Immature natural killer cell (primary cell): ENCODE measurements at regions not wholly inside any gene's neighbourhood (a gene's known extent, or its start where the extent isn't known, plus 50 kb on each side); places are given as distances from the start of the nearest gene placed in this dataset.
"Not testable (repeated sequence)": the region's sequence is repeated elsewhere in the genome, so short reads cannot be mapped to it uniquely, and the experiment has no call there.

ENCODE experiments used
- DNase-seq, 3 donors: peaks; one replicate each; pipeline ENCODE4 v3.0.0; 2022; ENCODE audit warnings: mixed read lengths in 1 of 3
- H3K27ac Mint-ChIP-seq, 6 donors: one replicate each; pipeline ENCODE4 v1.8.0; 2020; ENCODE audit warnings: mixed read lengths in 6 of 6, mild to moderate bottlenecking in 5 of 6, inconsistent platforms in 4 of 6, moderate library complexity in 3 of 6
- H3K27me3 Mint-ChIP-seq, 3 donors: one replicate each; pipeline ENCODE4 v1.8.0; 2020 to 2021; ENCODE audit warnings: low read depth in 3 of 3, mild to moderate bottlenecking in 3 of 3, mixed read lengths in 3 of 3, moderate library complexity in 3 of 3, inconsistent platforms in 1 of 3
- H3K36me3 Mint-ChIP-seq, 3 donors: one replicate each; pipeline ENCODE4 v1.8.0; 2020; ENCODE audit warnings: mixed read lengths in 3 of 3, inconsistent platforms in 2 of 3, mild to moderate bottlenecking in 2 of 3
- H3K4me1 Mint-ChIP-seq, 2 donors: one replicate each; pipeline ENCODE4 v1.8.0; 2020; ENCODE audit warnings: inconsistent platforms in 2 of 2, mild to moderate bottlenecking in 2 of 2, mixed read lengths in 2 of 2, moderate library complexity in 1 of 2
- H3K4me3 Mint-ChIP-seq, 5 donors: one replicate each; pipeline ENCODE4 v1.8.0; 2020; ENCODE audit warnings: mild to moderate bottlenecking in 5 of 5, mixed read lengths in 5 of 5, inconsistent platforms in 3 of 5, moderate library complexity in 3 of 5
- H3K9me3 Mint-ChIP-seq, 6 donors: one replicate each; pipeline ENCODE4 v1.8.0; 2020; ENCODE audit warnings: mild to moderate bottlenecking in 6 of 6, mixed read lengths in 6 of 6, inconsistent platforms in 4 of 6, moderate library complexity in 3 of 6

DNA sequence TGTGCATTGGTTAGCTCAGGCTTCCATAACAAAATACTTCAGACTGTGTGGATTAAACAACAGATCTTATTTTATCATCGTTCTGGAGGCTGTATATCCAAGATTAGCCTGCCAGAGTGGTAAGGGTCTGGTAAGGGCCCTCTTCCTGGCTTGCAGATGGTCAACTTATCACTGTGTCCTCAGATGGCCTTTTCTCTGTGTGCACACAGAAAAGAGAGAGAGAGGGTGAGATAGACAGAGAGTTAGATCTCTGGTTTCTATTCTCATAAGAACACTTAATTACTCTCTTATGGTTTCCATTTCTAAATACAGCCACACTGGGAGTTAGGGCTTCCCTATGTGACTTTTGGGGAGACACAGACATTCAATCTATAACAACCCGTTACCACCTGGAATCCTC lies 1003.5 kb downstream of the TSN start:
- peaks cover 8 to 44% (median 16%) of the 10 kb centered on the region in 6 donors for H3K9me3 Mint-ChIP-seq
- no peak overlapping the region for H3K4me3 Mint-ChIP-seq
- no peak overlapping the region for H3K27ac Mint-ChIP-seq
- peaks cover 0 to 2% (median 0%) of the 10 kb centered on the region in 3 donors for H3K27me3 Mint-ChIP-seq
- H3K4me1 Mint-ChIP-seq: peaks cover 0 to 9% of the 10 kb centered on the region in 2 donors
- no peak for DNase-seq
- peaks cover 0 to 5% (median 0%) of the 10 kb centered on the region in 3 donors for H3K36me3 Mint-ChIP-seq

DNA sequence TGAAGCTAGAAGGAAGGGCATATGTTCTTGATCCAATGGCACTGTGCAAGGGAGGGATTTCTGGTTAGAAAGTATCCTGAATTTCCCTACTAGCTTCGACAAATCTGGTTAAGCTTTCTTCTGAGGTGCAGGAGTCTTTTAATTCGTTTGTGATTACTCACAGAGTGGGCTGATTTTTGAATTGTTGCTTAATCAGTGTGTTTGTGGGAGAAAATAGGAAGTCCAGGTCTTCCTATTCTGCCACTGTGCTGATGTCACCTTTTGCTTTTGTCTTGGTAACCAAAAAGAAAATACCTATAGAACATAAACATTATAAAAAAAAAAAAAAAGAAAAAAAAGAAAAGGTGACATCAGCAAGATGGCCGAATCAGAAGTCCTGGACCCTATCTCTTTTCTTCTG lies 1008.6 kb downstream of the TSN start:
- Mint-ChIP-seq H3K4me3 (no peak overlapping the region), H3K27ac (no peak overlapping the region), H3K27me3 (peaks cover 0 to 2% (median 0%) of the 10 kb centered on the region in 3 donors), H3K36me3 (peaks cover 0 to 9% (median 0%) of the 10 kb centered on the region in 3 donors), H3K9me3 (peaks cover 21 to 45% (median 27%) of the 10 kb centered on the region in 6 donors), H3K4me1 (no peaks in the 10 kb centered on the region)
- no peak for DNase-seq

DNA sequence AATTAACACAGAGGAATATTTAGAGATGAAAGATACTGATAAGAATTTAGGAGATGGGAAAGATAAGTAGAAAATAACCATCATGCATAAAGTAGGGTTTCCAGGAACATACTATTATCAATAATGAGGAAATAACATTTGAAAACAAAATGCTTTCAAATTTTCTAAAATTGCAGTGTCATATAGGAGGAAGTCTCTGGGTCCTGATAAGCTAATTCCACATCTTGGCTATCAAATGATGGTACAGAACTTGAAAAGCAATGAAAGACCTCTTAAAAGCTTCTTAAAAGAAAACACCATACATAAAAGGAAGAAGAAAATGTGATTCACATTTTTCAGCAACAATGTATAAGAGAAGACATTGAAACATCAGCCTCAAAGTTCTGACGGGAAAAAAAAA lies 1024.8 kb downstream of the TSN start:
- H3K27me3 Mint-ChIP-seq: no peaks in the 10 kb centered on the region
- H3K27ac Mint-ChIP-seq: no peak overlapping the region
- no peak overlapping the region for H3K4me3 Mint-ChIP-seq
- peaks cover 0 to 4% (median 0%) of the 10 kb centered on the region in 3 donors for H3K36me3 Mint-ChIP-seq
- H3K4me1 Mint-ChIP-seq: no peaks in the 10 kb centered on the region
- no peak for DNase-seq
- peaks cover 6 to 32% (median 20%) of the 10 kb centered on the region in 6 donors for H3K9me3 Mint-ChIP-seq

DNA sequence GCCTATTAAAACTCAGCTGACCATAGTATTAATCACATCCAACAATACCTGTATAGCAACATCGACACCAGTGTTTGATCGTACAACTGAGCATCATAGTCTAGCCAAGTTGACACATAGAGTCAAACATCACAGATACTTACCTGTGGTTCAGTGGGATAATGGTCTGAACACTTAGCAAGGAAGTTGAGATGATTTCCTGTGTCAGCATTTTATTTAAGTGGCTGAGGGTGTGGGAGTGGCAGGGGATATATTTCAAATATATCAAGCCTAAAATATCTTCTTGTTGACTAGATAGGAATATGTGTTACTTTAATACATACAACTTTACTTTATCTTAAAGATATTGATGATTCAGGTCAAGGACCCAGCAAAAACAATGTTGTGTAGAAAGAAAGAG lies 1038.6 kb downstream of the TSN start:
- Mint-ChIP-seq H3K4me1 (no peaks in the 10 kb centered on the region), H3K27ac (no peak overlapping the region), H3K36me3 (no peaks in the 10 kb centered on the region), H3K27me3 (peaks cover 0 to 2% (median 0%) of the 10 kb centered on the region in 3 donors), H3K4me3 (no peak overlapping the region), H3K9me3 (peaks cover 0 to 59% (median 15%) of the 10 kb centered on the region in 6 donors)
- no peak for DNase-seq

DNA sequence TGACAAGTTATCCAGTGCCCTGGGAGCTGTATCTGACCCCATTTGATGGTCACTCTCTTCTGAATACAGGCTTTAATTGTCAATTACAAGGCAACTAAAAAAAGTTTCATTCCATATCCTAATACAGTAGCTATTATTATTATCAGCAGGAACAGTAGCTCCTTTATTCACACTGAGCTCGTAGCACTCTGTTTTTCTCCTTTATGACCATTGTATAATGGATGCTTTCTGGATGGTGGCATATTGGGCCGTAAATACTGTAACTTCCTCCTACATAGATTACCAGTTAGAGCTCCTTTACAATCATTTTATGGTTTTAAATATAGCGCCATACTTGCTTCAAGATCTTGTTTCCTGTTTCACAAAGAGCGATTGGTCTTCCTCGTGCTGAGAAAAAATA lies 1040.3 kb downstream of the TSN start:
- peaks cover 3 to 52% (median 17%) of the 10 kb centered on the region in 6 donors for H3K9me3 Mint-ChIP-seq
- no peak overlapping the region for H3K4me3 Mint-ChIP-seq
- DNase-seq: no peak
- no peaks in the 10 kb centered on the region for H3K27me3 Mint-ChIP-seq
- H3K4me1 Mint-ChIP-seq: no peaks in the 10 kb centered on the region
- no peak overlapping the region for H3K27ac Mint-ChIP-seq
- no peaks in the 10 kb centered on the region for H3K36me3 Mint-ChIP-seq

DNA sequence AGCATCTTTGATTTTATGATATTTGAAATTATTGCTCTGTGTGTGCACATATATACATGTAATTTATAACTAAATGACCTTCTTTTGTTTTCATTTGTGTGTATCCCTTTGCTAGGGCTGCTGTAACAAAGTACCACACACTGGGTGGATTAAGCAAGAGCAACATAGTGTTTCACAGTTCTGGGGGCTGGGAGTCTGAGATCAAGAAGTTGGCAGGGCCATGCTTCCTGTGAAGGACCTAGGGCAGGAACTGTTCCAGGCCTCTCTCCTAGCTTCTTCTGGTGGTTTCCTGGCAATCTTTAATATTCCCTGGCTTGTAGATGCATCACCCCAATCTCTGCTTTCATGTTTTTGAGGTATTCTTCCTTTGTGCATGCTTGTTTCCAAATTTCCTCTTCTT lies 1043.9 kb downstream of the TSN start:
- Mint-ChIP-seq H3K4me1 (no peaks in the 10 kb centered on the region), H3K4me3 (no peak overlapping the region), H3K36me3 (peaks cover 0 to 3% (median 0%) of the 10 kb centered on the region in 3 donors), H3K27ac (no peak overlapping the region), H3K9me3 (peaks cover 8 to 54% (median 23%) of the 10 kb centered on the region in 6 donors), H3K27me3 (no peaks in the 10 kb centered on the region)
- DNase-seq: no peak

DNA sequence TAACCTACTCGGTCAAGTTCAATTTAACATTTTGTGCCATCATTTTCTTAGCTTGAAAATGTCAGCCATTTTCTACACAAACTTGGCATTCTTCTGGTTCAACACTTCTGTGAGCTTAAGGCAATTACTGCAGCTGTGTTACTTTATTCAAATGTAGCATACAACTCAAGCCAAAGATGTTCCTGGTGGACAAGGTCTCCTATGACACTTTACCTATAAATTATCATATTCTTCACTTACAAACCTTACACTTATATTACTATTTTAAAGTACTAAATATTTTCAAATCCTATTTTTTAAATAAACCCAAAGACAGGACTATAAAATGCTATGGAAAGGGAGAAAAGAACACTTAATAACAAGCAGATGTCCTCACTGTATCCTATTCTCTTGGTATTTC lies 1045.3 kb downstream of the TSN start:
- H3K9me3 Mint-ChIP-seq: peaks cover 8 to 51% (median 17%) of the 10 kb centered on the region in 6 donors
- peaks cover 0 to 3% (median 0%) of the 10 kb centered on the region in 3 donors for H3K36me3 Mint-ChIP-seq
- H3K27me3 Mint-ChIP-seq: no peaks in the 10 kb centered on the region

DNA sequence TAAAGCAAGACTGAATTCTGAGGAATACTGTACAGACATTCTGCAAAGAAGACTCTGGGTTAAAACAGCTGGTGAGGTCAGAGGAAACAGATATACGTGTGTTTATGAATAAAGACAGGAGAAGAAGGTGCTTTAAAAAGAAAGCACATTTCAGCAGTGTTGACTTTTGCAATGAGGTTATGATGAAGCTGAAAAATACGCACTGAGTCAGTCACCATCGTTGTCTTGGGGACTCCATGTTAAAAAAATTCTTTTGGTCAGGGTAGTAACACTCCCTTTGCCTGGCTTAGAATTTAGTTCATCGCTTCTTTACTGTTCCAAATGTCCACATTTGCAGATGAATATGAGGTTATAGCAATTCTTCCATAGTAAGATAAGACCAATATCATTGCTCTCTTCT lies 1049.0 kb downstream of the TSN start:
- peaks cover 0 to 3% (median 0%) of the 10 kb centered on the region in 3 donors for H3K36me3 Mint-ChIP-seq
- no peaks in the 10 kb centered on the region for H3K27me3 Mint-ChIP-seq
- peaks cover 10 to 53% (median 21%) of the 10 kb centered on the region in 6 donors for H3K9me3 Mint-ChIP-seq
- H3K4me1 Mint-ChIP-seq: no peaks in the 10 kb centered on the region
- H3K27ac Mint-ChIP-seq: no peak overlapping the region
- H3K4me3 Mint-ChIP-seq: no peak overlapping the region
- no peak for DNase-seq

More for the DNA sequence above, 1045.3 kb downstream of the TSN start:
- DNase-seq: no peak
- no peak overlapping the region for H3K27ac Mint-ChIP-seq
- no peak overlapping the region for H3K4me3 Mint-ChIP-seq
- H3K4me1 Mint-ChIP-seq: no peaks in the 10 kb centered on the region

DNA sequence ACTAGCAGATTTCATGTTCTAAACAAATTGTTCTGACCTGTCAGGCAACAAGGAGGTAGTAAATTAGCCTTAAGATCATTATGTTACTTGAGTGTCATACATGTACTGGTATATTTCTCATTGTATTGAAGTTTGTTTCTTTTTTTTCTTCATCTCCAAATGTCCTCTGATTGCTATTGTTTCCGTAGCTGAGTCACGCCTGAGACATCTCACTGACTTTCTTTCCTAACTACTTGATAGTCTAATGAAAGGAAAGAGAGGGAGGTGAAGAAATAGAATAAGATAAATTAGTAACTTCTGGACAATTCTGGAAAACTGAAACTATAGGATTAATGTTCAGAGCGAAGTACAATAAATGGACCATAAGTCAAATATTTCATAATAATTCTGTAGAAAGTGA lies 1049.9 kb downstream of the TSN start:
- no peak for DNase-seq
- no peaks in the 10 kb centered on the region for H3K27me3 Mint-ChIP-seq
- H3K4me3 Mint-ChIP-seq: no peak overlapping the region
- peaks cover 0 to 3% (median 0%) of the 10 kb centered on the region in 3 donors for H3K36me3 Mint-ChIP-seq
- peaks cover 7 to 57% (median 22%) of the 10 kb centered on the region in 6 donors for H3K9me3 Mint-ChIP-seq
- H3K4me1 Mint-ChIP-seq: no peaks in the 10 kb centered on the region
- no peak overlapping the region for H3K27ac Mint-ChIP-seq

DNA sequence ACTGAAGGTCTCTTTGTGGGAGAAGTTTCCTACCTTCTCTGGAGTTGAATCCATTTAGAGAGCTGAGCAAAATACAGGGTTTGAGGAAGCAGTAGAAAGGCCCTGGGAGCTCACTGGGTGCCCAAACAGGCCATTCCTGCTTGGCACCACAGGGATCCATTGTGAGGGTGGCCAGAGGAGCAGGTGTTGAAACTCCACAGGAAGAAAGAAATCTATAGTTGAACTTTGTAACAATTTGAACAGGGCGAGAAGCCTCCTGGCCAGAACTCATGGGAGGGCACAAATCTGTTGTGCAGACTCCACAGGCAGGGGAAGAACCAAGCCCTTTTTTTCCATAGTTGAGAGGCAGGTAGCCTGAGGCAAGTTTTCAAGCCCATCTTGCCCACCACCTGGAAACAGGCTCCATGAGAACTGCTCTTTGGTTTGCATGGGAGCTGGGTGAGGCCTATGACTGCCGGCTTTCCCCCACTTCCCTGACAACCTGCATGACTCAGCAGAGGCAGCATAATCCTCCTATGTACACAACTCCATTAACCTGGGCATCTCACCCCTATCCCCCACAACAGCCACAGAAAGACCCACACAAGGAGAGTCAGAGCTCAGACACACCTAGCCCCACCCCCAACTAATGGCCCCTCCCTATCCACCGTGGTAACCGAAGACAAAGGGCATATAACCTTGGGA lies 1053.0 kb downstream of the TSN start:
- H3K27ac Mint-ChIP-seq: no peak overlapping the region
- no peaks in the 10 kb centered on the region for H3K27me3 Mint-ChIP-seq
- no peak overlapping the region for H3K4me3 Mint-ChIP-seq
- DNase-seq: no peak
- H3K36me3 Mint-ChIP-seq: peaks cover 0 to 4% (median 0%) of the 10 kb centered on the region in 3 donors
- no peaks in the 10 kb centered on the region for H3K4me1 Mint-ChIP-seq
- H3K9me3 Mint-ChIP-seq: peaks cover 8 to 60% (median 30%) of the 10 kb centered on the region in 6 donors

DNA sequence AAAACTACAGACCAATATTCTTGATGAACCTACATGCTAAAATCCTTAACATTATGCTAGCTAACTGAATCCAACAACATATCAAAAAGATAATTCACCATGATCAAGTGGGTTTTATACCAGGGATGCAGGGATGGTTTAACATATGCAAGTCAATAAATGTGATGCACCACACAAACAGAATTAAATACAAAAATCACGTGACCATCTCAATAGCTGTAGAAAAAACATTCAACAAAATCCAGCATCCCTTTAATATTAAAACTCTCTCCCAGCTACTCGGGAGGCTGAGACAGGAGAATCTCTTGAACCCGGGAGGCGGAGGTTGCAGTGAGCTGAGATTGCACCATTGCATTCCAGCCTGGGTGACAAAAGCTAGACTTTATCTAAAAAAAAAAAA lies 1056.8 kb downstream of the TSN start:
- H3K9me3 Mint-ChIP-seq: peaks cover 6 to 45% (median 24%) of the 10 kb centered on the region in 6 donors
- H3K27me3 Mint-ChIP-seq, H3K4me3 Mint-ChIP-seq, H3K36me3 Mint-ChIP-seq, DNase-seq, H3K4me1 Mint-ChIP-seq, H3K27ac Mint-ChIP-seq: not testable (repeated sequence)

DNA sequence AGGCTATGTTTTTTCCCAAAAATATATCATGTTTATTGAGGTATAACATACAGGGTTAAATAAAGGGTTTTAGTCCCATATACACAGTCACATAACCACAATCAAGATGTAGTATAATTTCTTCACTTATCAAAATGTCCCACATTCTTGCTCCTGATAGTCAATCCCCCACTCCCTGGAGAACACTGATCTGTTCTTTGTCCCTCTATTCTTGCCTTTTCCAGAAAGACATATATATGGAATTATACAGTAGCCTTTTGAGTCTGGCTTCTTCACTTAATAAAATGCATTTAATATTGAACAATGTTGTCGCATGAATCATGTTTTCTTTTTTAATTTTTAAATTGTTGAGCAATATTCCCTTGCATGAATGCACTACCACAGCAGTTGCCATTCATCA lies 1059.7 kb downstream of the TSN start:
- Mint-ChIP-seq H3K27me3 (peaks cover 0 to 2% (median 0%) of the 10 kb centered on the region in 3 donors), H3K4me3 (no peak overlapping the region), H3K4me1 (no peaks in the 10 kb centered on the region), H3K36me3 (peaks cover 0 to 4% (median 0%) of the 10 kb centered on the region in 3 donors), H3K27ac (no peak overlapping the region), H3K9me3 (peaks cover 4 to 36% (median 17%) of the 10 kb centered on the region in 6 donors)
- no peak for DNase-seq

DNA sequence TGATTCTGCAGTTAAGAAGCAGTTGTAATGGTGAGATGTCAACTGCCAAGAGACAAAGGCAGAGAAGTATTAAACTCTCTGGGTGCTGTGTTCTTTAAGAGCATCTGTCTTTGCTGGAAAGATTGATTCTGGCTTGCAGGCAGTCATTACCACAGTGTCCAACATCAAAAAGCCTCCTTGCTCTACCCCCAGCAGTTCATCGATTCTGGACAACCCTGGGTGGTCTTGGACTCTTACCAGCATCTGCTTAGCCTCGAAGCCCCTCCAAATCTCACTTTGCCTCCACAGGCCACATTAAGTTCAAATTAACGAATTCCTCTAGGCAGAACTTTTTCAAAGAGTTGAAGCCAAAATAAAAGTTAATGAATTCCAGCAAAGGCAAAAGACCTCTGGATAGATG lies 1061.4 kb downstream of the TSN start:
- Mint-ChIP-seq H3K4me3 (no peak overlapping the region), H3K27ac (no peak overlapping the region), H3K9me3 (peaks cover 4 to 27% (median 11%) of the 10 kb centered on the region in 6 donors)

DNA sequence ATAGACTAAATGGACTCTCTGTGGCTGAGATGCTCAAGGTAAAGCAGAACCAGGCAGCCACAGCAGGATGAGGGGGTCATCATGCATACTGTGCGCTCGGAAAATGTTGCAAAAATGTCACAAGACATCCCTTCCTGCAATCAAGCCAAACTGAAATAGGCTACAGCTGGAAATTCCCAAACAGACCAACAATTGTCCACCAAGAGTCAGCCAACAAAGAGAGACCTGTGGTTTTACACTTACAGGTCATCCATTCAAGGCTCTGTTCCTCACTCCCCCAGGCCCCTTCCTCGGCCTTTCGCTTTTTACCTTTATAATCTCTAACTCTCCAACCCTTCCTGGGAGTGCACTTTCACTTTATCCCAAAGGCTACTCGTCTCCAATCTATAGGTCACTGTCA lies 1066.9 kb downstream of the TSN start:
- H3K9me3 Mint-ChIP-seq: peaks cover 4 to 35% (median 16%) of the 10 kb centered on the region in 6 donors
- H3K4me1 Mint-ChIP-seq: no peaks in the 10 kb centered on the region
- no peak overlapping the region for H3K27ac Mint-ChIP-seq
- H3K4me3 Mint-ChIP-seq: no peak overlapping the region
- H3K27me3 Mint-ChIP-seq: peaks cover 0 to 2% (median 2%) of the 10 kb centered on the region in 3 donors
- H3K36me3 Mint-ChIP-seq: no peaks in the 10 kb centered on the region
- DNase-seq: no peak

More for the DNA sequence above, 1061.4 kb downstream of the TSN start:
- Mint-ChIP-seq H3K27me3 (peaks cover 0 to 2% (median 0%) of the 10 kb centered on the region in 3 donors), H3K36me3 (no peaks in the 10 kb centered on the region), H3K4me1 (no peaks in the 10 kb centered on the region)
- no peak for DNase-seq

DNA sequence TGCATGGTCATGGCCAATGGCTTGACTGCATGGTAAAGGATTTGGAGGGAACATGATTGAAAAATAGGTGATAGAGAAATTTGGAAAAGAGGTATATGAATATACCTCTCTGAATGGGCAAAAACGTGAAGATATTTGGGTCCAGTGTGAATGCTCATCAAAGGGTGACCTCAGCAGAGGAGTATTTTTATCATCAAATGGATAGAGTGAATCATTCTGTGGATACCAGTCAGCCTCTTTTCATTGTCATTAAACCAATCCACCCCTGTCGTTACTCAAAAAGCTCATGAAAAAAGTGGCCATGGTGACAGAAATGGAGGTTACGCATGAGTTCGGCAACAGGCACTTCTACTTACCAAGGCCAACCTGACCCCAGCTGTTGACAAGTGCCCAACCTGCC lies 1074.7 kb downstream of the TSN start:
- Mint-ChIP-seq H3K9me3 (peaks cover 3 to 32% (median 8%) of the 10 kb centered on the region in 6 donors), H3K27me3 (no peaks in the 10 kb centered on the region), H3K27ac (no peak overlapping the region)

More for the DNA sequence above, 1074.7 kb downstream of the TSN start:
- no peak for DNase-seq
- no peak overlapping the region for H3K4me3 Mint-ChIP-seq
- no peaks in the 10 kb centered on the region for H3K4me1 Mint-ChIP-seq
- H3K36me3 Mint-ChIP-seq: peaks cover 0 to 4% (median 0%) of the 10 kb centered on the region in 3 donors
